Panc1 (cell line): ENCODE measurements at regions not wholly inside any gene's neighbourhood (a gene's known extent, or its start where the extent isn't known, plus 50 kb on each side); places are given as distances from the start of the nearest gene placed in this dataset.

ENCODE experiments used
- ATAC-seq: fragments of 200-7000 bp; cut with Tn5 transposase; 2 replicates; pipeline ENCODE4 v1.9.1; 2020; ENCODE audit warnings: mild to moderate bottlenecking, moderate library complexity
- BruUV-seq: library from RNA; stranded (reverse); fragments of 400-500 nt; replicated peaks from 2 replicates; lab custom pipeline; 2021; lab: Mats Ljungman, UMichigan
- CTCF ChIA-PET: fragments of 300-600 bp; sonication (Branson Sonifier 250); formaldehyde crosslinking; loops from one replicate; lab custom pipeline; 2022; ENCODE audit warnings: antibody characterized with exemption; lab: Charles Lee
- POLR2A ChIA-PET: fragments of 300-600 bp; sonication (Branson Sonifier 250); formaldehyde crosslinking; loops from one replicate; lab custom pipeline; 2022; ENCODE audit warnings: antibody characterized with exemption; lab: Charles Lee
- DNase-seq: peaks from one replicate; pipeline ENCODE4 v3.0.0-alpha.2; 2010; ENCODE audit warnings: low read depth, low spot score
- H3K27ac ChIP-seq: 2 replicates; pipeline ENCODE4 v1.5.1; 2011; ENCODE audit warnings: mild to moderate bottlenecking, low read length, inconsistent platforms
- H3K27me3 ChIP-seq: fragments of 200-500 bp; sonication (Bioruptor generic); 2 replicates; pipeline ENCODE4 v1.6.0; 2014; ENCODE audit warnings: low read length, inconsistent platforms; ENCODE audit not compliant: control insufficient read depth, insufficient read depth
- H3K36me3 ChIP-seq: fragments of 200-500 bp; sonication (Bioruptor generic); 2 replicates; pipeline ENCODE4 v1.5.1; 2014; ENCODE audit warnings: inconsistent platforms, mild to moderate bottlenecking, low read length, moderate library complexity; ENCODE audit not compliant: control insufficient read depth, insufficient read depth
- H3K4me1 ChIP-seq: 2 replicates; pipeline ENCODE4 v1.5.1; 2011; ENCODE audit warnings: inconsistent platforms, mild to moderate bottlenecking, low read length, moderate library complexity; ENCODE audit not compliant: control insufficient read depth, insufficient read depth
- H3K4me3 ChIP-seq, 2 experiments: 2 replicates each; pipeline ENCODE4 v1.5.1; 2011 to 2012; ENCODE audit warnings: low read depth in 2 of 2, low read length in 2 of 2, mild to moderate bottlenecking in 2 of 2, inconsistent platforms in 1 of 2, moderate library complexity in 1 of 2
- H3K9me3 ChIP-seq: fragments of 200-500 bp; sonication (Bioruptor generic); 2 replicates; pipeline ENCODE4 v1.5.1; 2014; ENCODE audit warnings: low read depth, mild to moderate bottlenecking, inconsistent platforms, low read length, moderate library complexity; ENCODE audit not compliant: control insufficient read depth, insufficient read depth
- POLR2AphosphoS5 ChIP-seq: IDR thresholded peaks from 2 replicates; pipeline ENCODE4 v1.6.1; 2012; ENCODE audit warnings: mild to moderate bottlenecking, low read depth, low read length, moderate library complexity
- SIN3A ChIP-seq: IDR thresholded peaks from 2 replicates; pipeline ENCODE4 v1.6.1; 2012; ENCODE audit warnings: low read depth, mild to moderate bottlenecking, low read length, moderate library complexity, borderline replicate concordance; ENCODE audit not compliant: insufficient read depth
- TCF7L2 ChIP-seq: IDR thresholded peaks from 2 replicates; pipeline ENCODE4 v1.6.1; 2011; ENCODE audit warnings: mild to moderate bottlenecking, low read depth, low read length, inconsistent platforms
- in situ Hi-C: cut with HindIII; loops from 2 replicates; pipeline ENCODE4 v1.10.0; 2016; ENCODE audit warnings: low sequenced_read_pairs, low pct_unique_long_range_greater_than_20kb
- intact Hi-C: fragments of 100-400 bp; cut with micrococcal nuclease; formaldehyde crosslinking; loops from one replicate; pipeline ENCODE4 v1.10.0; 2022; ENCODE audit not compliant: unreplicated experiment
- TF ChIP-seq, protein P1 (sequence below): fragments of 450-650 bp; IDR thresholded peaks from 2 replicates; pipeline ENCODE4 v1.5.1; 2017; ENCODE audit warnings: mild to moderate bottlenecking
- TF ChIP-seq, protein P2 (sequence below), 2 experiments: IDR thresholded peaks; 2 replicates each; pipeline ENCODE4 v1.6.1; 2011 to 2012; ENCODE audit warnings: low read depth in 2 of 2, control low read depth in 1 of 2, low read length in 1 of 2, mild to moderate bottlenecking in 1 of 2, moderate library complexity in 1 of 2; ENCODE audit not compliant: insufficient read depth in 1 of 2

DNA sequence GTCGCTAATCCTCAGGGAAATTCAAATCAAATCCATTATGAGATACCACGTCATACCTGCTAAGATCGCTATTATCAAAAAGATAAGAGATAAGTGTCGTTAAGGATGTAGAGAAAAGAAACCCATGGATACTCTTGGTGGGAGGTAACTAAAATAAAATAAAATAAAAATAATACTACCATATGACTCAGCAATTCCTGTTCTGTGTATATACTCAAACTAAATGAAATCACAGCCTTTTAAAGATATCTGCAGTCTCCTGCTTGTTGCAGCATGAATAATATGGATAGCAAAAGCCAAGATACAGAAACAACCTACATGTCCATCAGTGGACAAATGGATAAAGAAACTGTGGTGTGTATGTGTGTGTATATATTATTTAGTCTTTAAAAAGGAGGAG is 105.8 kb upstream of the IL15 start:
- ATAC-seq = no peak

DNA sequence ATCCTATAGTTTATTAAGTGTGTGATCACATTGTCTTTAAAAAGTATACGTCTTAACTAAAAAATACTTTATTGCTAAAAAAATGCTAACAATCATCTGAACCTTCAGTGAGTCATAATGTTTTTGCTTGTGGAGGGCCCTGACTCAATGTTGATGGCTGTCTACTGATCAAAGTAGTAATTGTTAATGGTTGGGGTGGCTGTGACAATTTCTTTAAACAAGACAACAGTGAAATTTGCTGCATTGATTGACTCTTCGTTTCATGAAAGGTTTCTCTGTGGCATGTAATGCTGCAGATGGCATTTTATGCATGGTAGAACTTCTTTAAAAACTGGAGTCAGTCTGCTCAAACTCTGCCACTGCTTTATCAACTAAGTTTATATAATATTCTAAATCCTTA is 101.4 kb upstream of the IL15 start:
- no TSS peak for BruUV-seq
- TF ChIP-seq, protein P1, sequence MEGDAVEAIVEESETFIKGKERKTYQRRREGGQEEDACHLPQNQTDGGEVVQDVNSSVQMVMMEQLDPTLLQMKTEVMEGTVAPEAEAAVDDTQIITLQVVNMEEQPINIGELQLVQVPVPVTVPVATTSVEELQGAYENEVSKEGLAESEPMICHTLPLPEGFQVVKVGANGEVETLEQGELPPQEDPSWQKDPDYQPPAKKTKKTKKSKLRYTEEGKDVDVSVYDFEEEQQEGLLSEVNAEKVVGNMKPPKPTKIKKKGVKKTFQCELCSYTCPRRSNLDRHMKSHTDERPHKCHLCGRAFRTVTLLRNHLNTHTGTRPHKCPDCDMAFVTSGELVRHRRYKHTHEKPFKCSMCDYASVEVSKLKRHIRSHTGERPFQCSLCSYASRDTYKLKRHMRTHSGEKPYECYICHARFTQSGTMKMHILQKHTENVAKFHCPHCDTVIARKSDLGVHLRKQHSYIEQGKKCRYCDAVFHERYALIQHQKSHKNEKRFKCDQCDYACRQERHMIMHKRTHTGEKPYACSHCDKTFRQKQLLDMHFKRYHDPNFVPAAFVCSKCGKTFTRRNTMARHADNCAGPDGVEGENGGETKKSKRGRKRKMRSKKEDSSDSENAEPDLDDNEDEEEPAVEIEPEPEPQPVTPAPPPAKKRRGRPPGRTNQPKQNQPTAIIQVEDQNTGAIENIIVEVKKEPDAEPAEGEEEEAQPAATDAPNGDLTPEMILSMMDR = no peak
- TF ChIP-seq SIN3A (no peak), TCF7L2 (no peak), POLR2AphosphoS5 (no peak)
- TF ChIP-seq, protein P2, sequence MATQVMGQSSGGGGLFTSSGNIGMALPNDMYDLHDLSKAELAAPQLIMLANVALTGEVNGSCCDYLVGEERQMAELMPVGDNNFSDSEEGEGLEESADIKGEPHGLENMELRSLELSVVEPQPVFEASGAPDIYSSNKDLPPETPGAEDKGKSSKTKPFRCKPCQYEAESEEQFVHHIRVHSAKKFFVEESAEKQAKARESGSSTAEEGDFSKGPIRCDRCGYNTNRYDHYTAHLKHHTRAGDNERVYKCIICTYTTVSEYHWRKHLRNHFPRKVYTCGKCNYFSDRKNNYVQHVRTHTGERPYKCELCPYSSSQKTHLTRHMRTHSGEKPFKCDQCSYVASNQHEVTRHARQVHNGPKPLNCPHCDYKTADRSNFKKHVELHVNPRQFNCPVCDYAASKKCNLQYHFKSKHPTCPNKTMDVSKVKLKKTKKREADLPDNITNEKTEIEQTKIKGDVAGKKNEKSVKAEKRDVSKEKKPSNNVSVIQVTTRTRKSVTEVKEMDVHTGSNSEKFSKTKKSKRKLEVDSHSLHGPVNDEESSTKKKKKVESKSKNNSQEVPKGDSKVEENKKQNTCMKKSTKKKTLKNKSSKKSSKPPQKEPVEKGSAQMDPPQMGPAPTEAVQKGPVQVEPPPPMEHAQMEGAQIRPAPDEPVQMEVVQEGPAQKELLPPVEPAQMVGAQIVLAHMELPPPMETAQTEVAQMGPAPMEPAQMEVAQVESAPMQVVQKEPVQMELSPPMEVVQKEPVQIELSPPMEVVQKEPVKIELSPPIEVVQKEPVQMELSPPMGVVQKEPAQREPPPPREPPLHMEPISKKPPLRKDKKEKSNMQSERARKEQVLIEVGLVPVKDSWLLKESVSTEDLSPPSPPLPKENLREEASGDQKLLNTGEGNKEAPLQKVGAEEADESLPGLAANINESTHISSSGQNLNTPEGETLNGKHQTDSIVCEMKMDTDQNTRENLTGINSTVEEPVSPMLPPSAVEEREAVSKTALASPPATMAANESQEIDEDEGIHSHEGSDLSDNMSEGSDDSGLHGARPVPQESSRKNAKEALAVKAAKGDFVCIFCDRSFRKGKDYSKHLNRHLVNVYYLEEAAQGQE (IDR thresholded peaks at IDR 0.05; ENCODE audit: insufficient read depth in 1 of 2, low read depth in 2 of 2, low read length in 1 of 2) = no peak
- CTCF ChIA-PET = no interaction called here
- Histone ChIP-seq H3K4me3 (no peak overlapping the region), H3K4me1 (no peaks in the 10 kb centered on the region), H3K27ac (no peak overlapping the region), H3K36me3 (no peaks in the 10 kb centered on the region), H3K9me3 (0 out of 2 replicates have a peak, but pooled peaks cover 3% of the 10 kb centered on the region), H3K27me3 (no peaks in the 10 kb centered on the region)
- in situ Hi-C loops (no loop called here), intact Hi-C loops (no loop called here)
- no peak for DNase-seq
- POLR2A ChIA-PET = no interaction called here
- ATAC-seq = no peak

More for the DNA sequence above, 105.8 kb upstream of the IL15 start:
- Histone ChIP-seq H3K27me3 (no peaks in the 10 kb centered on the region), H3K4me3 (no peak overlapping the region), H3K36me3 (no peaks in the 10 kb centered on the region), H3K9me3 (no peaks in the 10 kb centered on the region), H3K27ac (no peak overlapping the region), H3K4me1 (no peaks in the 10 kb centered on the region)
- in situ Hi-C loops (no loop called here), intact Hi-C loops (no loop called here)
- no peak for DNase-seq
- TF ChIP-seq POLR2AphosphoS5 (no peak), TCF7L2 (no peak), SIN3A (no peak)
- TF ChIP-seq, protein P1 = no peak
- TF ChIP-seq, protein P2 (IDR thresholded peaks at IDR 0.05; ENCODE audit: insufficient read depth in 1 of 2, low read depth in 2 of 2, low read length in 1 of 2) = no peak
- ChIA-PET POLR2A (no interaction called here), CTCF (no interaction called here)
- no TSS peak for BruUV-seq
